Upper lobe of left lung (tissue), 6 donors: ENCODE measurements at regions not wholly inside any gene's neighbourhood (a gene's known extent, or its start where the extent isn't known, plus 50 kb on each side); places are given as distances from the start of the nearest gene placed in this dataset.

Experiments
- ATAC-seq, 2 donors: fragments of 200-7000 bp; cut with Tn5 transposase; one replicate each; pipeline ENCODE4 v1.9.1; 2022; ENCODE audit warnings: mild to moderate bottlenecking in 2 of 2, moderate library complexity in 2 of 2; ENCODE audit not compliant: low FRiP score in 2 of 2
- DNase-seq, 2 donors: peaks; one replicate each; pipeline ENCODE4 v3.0.0-alpha.2; 2019 to 2020
- H3K27ac ChIP-seq, 4 donors: fragments of 200-600 bp; sonication (generic); one replicate each; pipeline ENCODE4 v1.5.1; 2016 to 2019
- H3K27me3 ChIP-seq, 4 donors: fragments of 200-600 bp; sonication (generic); one replicate each; pipeline ENCODE4 v1.5.1; 2017 to 2019
- H3K36me3 ChIP-seq, 4 donors: fragments of 200-600 bp; sonication (generic); one replicate each; pipeline ENCODE4 v1.5.1; 2016 to 2019
- H3K4me1 ChIP-seq, 4 donors: fragments of 200-600 bp; sonication (generic); one replicate each; pipeline ENCODE4 v1.5.1; 2018 to 2019
- H3K4me3 ChIP-seq, 4 donors: fragments of 200-600 bp; sonication (generic); one replicate each; pipeline ENCODE4 v1.5.1; 2017 to 2019; ENCODE audit warnings: mild to moderate bottlenecking in 2 of 4, moderate library complexity in 1 of 4
- H3K9me3 ChIP-seq, 4 donors: fragments of 200-600 bp; sonication (generic); one replicate each; pipeline ENCODE4 v1.5.1; 2018 to 2019
- EP300 ChIP-seq, 4 donors: sonication (generic); formaldehyde crosslinking; IDR thresholded peaks; one replicate each; pipeline ENCODE4 v1.5.1; 2017; ENCODE audit warnings: antibody characterized with exemption in 4 of 4, control low read depth in 2 of 4
- POLR2A ChIP-seq, 4 donors: fragments of 450-650 bp; IDR thresholded peaks; one replicate each; pipeline ENCODE4 v1.5.1; 2016 to 2017; ENCODE audit warnings: antibody characterized with exemption in 4 of 4, mild to moderate bottlenecking in 2 of 4
- POLR2AphosphoS5 ChIP-seq, 2 donors: sonication (generic); formaldehyde crosslinking; IDR thresholded peaks; one replicate each; pipeline ENCODE4 v1.5.1; 2017; ENCODE audit warnings: antibody characterized with exemption in 2 of 2
- WGBS, 2 donors: methylation state at CpG; one replicate each; pipeline ENCODE4 v1.1.5; 2017 to 2018; 5-methylcytosine and 5-hydroxymethylcytosine counted together
- TF ChIP-seq, protein P1 (sequence below), 6 experiments: fragments of 450-650 bp in 4 of 6; fragments of 200-600 bp in 2 of 6; sonication (generic) in 2 of 6; IDR thresholded peaks; one replicate each; pipeline ENCODE4 v1.5.1; 2016 to 2019; ENCODE audit warnings: antibody characterized with exemption in 6 of 6
- donor health status: DM: no; HTN: no; CAD: no; lungs with moderate emphysema.
- donor health status: DM: no; HTN: yes; CAD: no; lungs with severe emphysema.

DNA sequence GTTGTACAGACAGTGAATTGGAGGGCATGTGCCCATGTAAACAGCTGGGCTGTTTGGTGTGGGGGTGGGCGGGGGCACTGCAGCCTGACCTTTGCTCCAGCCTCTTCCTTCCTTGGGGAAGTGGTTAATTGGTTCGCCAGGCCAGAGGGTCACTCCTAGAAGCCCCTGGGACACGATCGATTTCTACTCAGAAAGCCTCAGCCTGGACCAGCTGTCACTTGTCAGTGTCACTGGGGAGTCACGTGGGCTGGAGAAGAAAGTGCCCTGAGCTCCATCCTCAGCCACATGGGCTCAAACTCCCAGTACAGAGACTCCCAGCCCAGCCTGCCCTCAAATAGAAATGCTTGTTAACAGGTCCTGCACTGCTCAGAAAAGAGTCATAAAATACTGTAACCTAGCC, 423.8 kb upstream of the SULF2 start:
- Histone ChIP-seq H3K27me3 (no peaks in the 10 kb centered on the region), H3K36me3 (no peaks in the 10 kb centered on the region), H3K4me1 (no peaks in the 10 kb centered on the region), H3K27ac (no peak overlapping the region), H3K4me3 (no peak overlapping the region), H3K9me3 (no peaks in the 10 kb centered on the region)
- TF ChIP-seq POLR2AphosphoS5 (IDR thresholded peaks at IDR 0.05) (peak in 1 of 2 donors; percentile 24), POLR2A (IDR thresholded peaks at IDR 0.05) (no peak)
- DNase-seq (no peak), ATAC-seq (no peak)
- WGBS, 2 donors = 17 to 22% methylated on average over 1 to 5 of the region's 5 CpGs

DNA sequence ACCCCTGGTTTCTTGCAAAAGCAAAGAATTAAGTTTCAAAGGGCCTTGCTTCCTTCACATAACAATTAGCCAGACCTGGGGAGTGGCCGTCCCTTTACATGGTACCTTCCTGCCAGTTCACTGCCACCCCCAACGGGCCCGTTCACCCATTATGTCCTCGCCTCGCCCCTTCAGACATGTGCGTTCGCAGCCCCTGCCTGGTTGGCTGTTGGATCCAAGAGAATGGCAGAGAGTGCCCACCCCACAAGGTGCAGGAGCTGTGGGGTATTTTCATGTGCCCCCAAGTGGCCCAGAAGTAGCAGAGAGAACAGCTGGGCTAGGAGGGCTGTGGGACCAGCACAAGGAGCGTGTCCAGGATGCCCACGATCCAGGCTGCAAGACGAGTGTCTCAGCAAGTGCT, 422.9 kb upstream of the SULF2 start:
- Histone ChIP-seq H3K36me3 (no peaks in the 10 kb centered on the region), H3K9me3 (no peaks in the 10 kb centered on the region)

DNA sequence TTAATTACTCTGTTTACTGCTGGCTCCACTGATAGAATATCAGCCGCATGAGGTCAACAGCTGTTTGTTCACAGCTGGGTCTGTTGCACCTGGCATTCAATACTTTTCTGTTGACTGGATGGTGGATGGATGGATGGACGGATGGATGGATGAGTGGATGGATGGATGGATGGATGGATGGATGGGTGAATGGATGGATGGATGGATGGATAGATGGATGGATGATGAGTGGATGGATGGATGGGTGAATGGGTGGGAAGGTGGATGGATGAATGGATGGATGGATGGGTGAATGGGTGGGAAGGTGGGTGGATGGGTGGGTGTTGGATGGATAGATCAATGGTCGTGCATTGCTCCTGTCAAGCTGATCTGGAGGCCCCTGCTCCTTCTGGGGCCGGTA, 422.2 kb upstream of the SULF2 start:
- WGBS, 2 donors = 84 to 87% methylated on average over 4 of the region's 4 CpGs
- no peaks in the 10 kb centered on the region for H3K4me1 ChIP-seq
- H3K4me3 ChIP-seq = no peak overlapping the region
- no peaks in the 10 kb centered on the region for H3K36me3 ChIP-seq
- TF ChIP-seq, protein P1, sequence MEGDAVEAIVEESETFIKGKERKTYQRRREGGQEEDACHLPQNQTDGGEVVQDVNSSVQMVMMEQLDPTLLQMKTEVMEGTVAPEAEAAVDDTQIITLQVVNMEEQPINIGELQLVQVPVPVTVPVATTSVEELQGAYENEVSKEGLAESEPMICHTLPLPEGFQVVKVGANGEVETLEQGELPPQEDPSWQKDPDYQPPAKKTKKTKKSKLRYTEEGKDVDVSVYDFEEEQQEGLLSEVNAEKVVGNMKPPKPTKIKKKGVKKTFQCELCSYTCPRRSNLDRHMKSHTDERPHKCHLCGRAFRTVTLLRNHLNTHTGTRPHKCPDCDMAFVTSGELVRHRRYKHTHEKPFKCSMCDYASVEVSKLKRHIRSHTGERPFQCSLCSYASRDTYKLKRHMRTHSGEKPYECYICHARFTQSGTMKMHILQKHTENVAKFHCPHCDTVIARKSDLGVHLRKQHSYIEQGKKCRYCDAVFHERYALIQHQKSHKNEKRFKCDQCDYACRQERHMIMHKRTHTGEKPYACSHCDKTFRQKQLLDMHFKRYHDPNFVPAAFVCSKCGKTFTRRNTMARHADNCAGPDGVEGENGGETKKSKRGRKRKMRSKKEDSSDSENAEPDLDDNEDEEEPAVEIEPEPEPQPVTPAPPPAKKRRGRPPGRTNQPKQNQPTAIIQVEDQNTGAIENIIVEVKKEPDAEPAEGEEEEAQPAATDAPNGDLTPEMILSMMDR (IDR thresholded peaks at IDR 0.05) = no peak
- TF ChIP-seq POLR2A (IDR thresholded peaks at IDR 0.05) = no peak
- TF ChIP-seq POLR2AphosphoS5 (IDR thresholded peaks at IDR 0.05) = no peak
- TF ChIP-seq EP300 (IDR thresholded peaks at IDR 0.05) = no peak
- no peak overlapping the region for H3K27ac ChIP-seq
- DNase-seq (no peak), ATAC-seq (no peak)
- H3K9me3 ChIP-seq = no peaks in the 10 kb centered on the region
- H3K27me3 ChIP-seq = no peaks in the 10 kb centered on the region

More for the DNA sequence above, 422.9 kb upstream of the SULF2 start:
- no peaks in the 10 kb centered on the region for H3K27me3 ChIP-seq
- H3K4me1 ChIP-seq = no peaks in the 10 kb centered on the region
- WGBS, 2 donors = 93 to 95% methylated on average over 9 to 10 of the region's 10 CpGs
- no peak overlapping the region for H3K27ac ChIP-seq
- TF ChIP-seq POLR2A (IDR thresholded peaks at IDR 0.05) = no peak
- TF ChIP-seq POLR2AphosphoS5 (IDR thresholded peaks at IDR 0.05) = no peak
- TF ChIP-seq EP300 (IDR thresholded peaks at IDR 0.05) = no peak
- TF ChIP-seq, protein P1 (IDR thresholded peaks at IDR 0.05) = no peak
- DNase-seq = no peak
- no peak for ATAC-seq
- no peak overlapping the region for H3K4me3 ChIP-seq

DNA sequence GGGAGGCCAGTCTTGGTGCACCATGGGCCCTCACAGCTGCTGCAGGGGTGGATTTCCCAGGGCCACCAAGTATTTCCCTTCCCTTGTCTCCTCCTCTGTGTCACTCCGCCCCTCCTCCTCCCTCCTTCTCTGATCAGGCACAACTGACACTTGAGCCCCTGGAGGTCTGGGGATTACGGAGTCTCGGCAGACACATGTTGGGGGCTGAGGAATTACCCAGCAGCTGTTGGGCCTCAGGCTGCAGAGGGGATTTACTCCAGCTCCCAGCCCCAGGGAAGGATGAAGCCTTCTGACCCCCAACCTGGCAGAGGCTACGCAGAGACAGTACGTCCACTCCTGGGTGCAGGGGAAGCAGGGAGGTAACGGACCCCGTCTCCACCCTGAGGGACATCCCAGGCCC, 420.5 kb upstream of the SULF2 start:
- DNase-seq (no peak), ATAC-seq (no peak)
- WGBS, 2 donors = 93 to 96% methylated on average over 4 of the region's 7 CpGs
- no peak overlapping the region for H3K27ac ChIP-seq
- no peaks in the 10 kb centered on the region for H3K27me3 ChIP-seq
- no peak overlapping the region for H3K4me3 ChIP-seq
- H3K36me3 ChIP-seq = no peaks in the 10 kb centered on the region
- H3K9me3 ChIP-seq = no peaks in the 10 kb centered on the region
- H3K4me1 ChIP-seq = no peaks in the 10 kb centered on the region
- TF ChIP-seq POLR2AphosphoS5 (IDR thresholded peaks at IDR 0.05) = no peak
- TF ChIP-seq POLR2A (IDR thresholded peaks at IDR 0.05) = no peak
- TF ChIP-seq, protein P1 (IDR thresholded peaks at IDR 0.05) = no peak
- TF ChIP-seq EP300 (IDR thresholded peaks at IDR 0.05) = no peak

DNA sequence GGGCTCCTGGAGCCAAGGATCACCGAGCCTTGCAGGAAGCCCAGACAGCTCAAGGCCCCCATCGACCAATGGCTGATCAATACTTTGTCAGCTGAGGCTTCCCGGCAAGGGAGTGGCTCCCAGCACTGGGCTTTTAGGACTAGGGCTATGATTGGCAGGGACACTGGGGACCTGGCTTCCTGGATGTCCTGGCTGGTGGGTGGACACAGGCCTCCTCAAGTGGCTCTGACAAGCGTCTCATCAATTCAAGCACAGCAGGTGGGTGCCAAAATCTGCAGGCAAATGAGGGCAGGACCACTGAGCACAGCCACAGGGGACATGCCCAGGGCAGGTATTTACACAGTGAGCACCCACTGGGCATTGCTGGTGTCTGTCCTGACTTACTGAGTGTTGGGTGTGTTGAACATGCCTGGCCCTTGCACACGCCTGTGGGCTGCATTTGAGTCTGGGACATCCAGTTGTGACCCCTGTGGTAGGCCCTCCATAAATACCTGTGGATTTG, 420.1 kb upstream of the SULF2 start:
- Histone ChIP-seq H3K27me3 (no peaks in the 10 kb centered on the region), H3K4me3 (no peak overlapping the region), H3K27ac (no peak overlapping the region), H3K9me3 (no peaks in the 10 kb centered on the region), H3K4me1 (no peaks in the 10 kb centered on the region), H3K36me3 (no peaks in the 10 kb centered on the region)
- DNase-seq (no peak), ATAC-seq (no peak)
- WGBS, 2 donors = 92 to 93% methylated on average over 3 to 5 of the region's 5 CpGs
- TF ChIP-seq, protein P1 (IDR thresholded peaks at IDR 0.05) = no peak
- no peak for TF ChIP-seq POLR2AphosphoS5 (IDR thresholded peaks at IDR 0.05)
- no peak for TF ChIP-seq POLR2A (IDR thresholded peaks at IDR 0.05)
- no peak for TF ChIP-seq EP300 (IDR thresholded peaks at IDR 0.05)
